ENCODE measurements at regions not wholly inside any gene's neighbourhood (a gene's known extent, or its start where the extent isn't known, plus 50 kb on each side); places are given as distances from the start of the nearest gene placed in this dataset.
"Not testable (repeated sequence)": the region's sequence is repeated elsewhere in the genome, so short reads cannot be mapped to it uniquely, and the experiment has no call there.

GRCh38 chr22:12541412-12542170 is 2986.4 kb upstream of the OR11H1 start:
- not testable (repeated sequence) for H3K4me1 ChIP-seq

GRCh38 chr22:12553366-12553765 is 2974.6 kb upstream of the OR11H1 start:
- DNase-seq = not testable (repeated sequence)

More at GRCh38 chr22:12541412-12542170, 2986.4 kb upstream of the OR11H1 start:
- peak in 1 of 3 donors; percentile 7 for DNase-seq
- not testable (repeated sequence) for H3K36me3 ChIP-seq, H3K27ac ChIP-seq, H3K4me3 ChIP-seq, H3K9me3 ChIP-seq, H3K27me3 ChIP-seq

GRCh38 chr22:12554648-12555192 is 2973.3 kb upstream of the OR11H1 start:
- not testable (repeated sequence) for DNase-seq, H3K27me3 ChIP-seq, H3K36me3 ChIP-seq, H3K9me3 ChIP-seq, H3K27ac ChIP-seq, H3K4me1 ChIP-seq, H3K4me3 ChIP-seq

More at GRCh38 chr22:12553366-12553765, 2974.6 kb upstream of the OR11H1 start:
- not testable (repeated sequence) for H3K4me3 ChIP-seq, H3K4me1 ChIP-seq, H3K9me3 ChIP-seq, H3K27me3 ChIP-seq, H3K27ac ChIP-seq, H3K36me3 ChIP-seq

- not testable (repeated sequence) for H3K27me3 ChIP-seq, H3K36me3 ChIP-seq, H3K9me3 ChIP-seq
These were observed 2956.5 kb upstream of the OR11H1 start for GRCh38 chr22:12571500-12571899.

GRCh38 chr22:12579655-12580054 is 2948.3 kb upstream of the OR11H1 start:
- DNase-seq, H3K4me1 ChIP-seq, H3K9me3 ChIP-seq, H3K27me3 ChIP-seq, H3K4me3 ChIP-seq, H3K36me3 ChIP-seq, H3K27ac ChIP-seq: not testable (repeated sequence)

More at GRCh38 chr22:12571500-12571899, 2956.5 kb upstream of the OR11H1 start:
- not testable (repeated sequence) for H3K4me3 ChIP-seq, H3K4me1 ChIP-seq, DNase-seq, H3K27ac ChIP-seq

- H3K4me3 ChIP-seq, H3K27me3 ChIP-seq, H3K9me3 ChIP-seq, H3K27ac ChIP-seq, H3K36me3 ChIP-seq, DNase-seq, H3K4me1 ChIP-seq: not testable (repeated sequence)
These were observed 2943.5 kb upstream of the OR11H1 start for GRCh38 chr22:12584457-12584856.

- H3K36me3 ChIP-seq, H3K27ac ChIP-seq, DNase-seq, H3K9me3 ChIP-seq, H3K4me3 ChIP-seq, H3K4me1 ChIP-seq, H3K27me3 ChIP-seq: not testable (repeated sequence)
These were observed 2943.1 kb upstream of the OR11H1 start for GRCh38 chr22:12584874-12585273.

- DNase-seq, H3K27ac ChIP-seq, H3K36me3 ChIP-seq, H3K27me3 ChIP-seq, H3K4me3 ChIP-seq, H3K4me1 ChIP-seq: not testable (repeated sequence)
- H3K9me3 ChIP-seq = peaks cover 0 to 26% (median 0%) of the 10 kb centered on the region in 4 donors
These were observed 2932.3 kb upstream of the OR11H1 start for GRCh38 chr22:12595724-12596123.

- not testable (repeated sequence) for H3K4me1 ChIP-seq, DNase-seq, H3K27me3 ChIP-seq, H3K27ac ChIP-seq, H3K36me3 ChIP-seq, H3K4me3 ChIP-seq
- peaks cover 0 to 29% (median 2%) of the 10 kb centered on the region in 4 donors for H3K9me3 ChIP-seq
These were observed 2930.2 kb upstream of the OR11H1 start for GRCh38 chr22:12597778-12598177.

- H3K9me3 ChIP-seq = peaks cover 0 to 26% (median 2%) of the 10 kb centered on the region in 4 donors
- H3K27ac ChIP-seq = not testable (repeated sequence)
These were observed 2926.5 kb upstream of the OR11H1 start for GRCh38 chr22:12601510-12601869.

More at GRCh38 chr22:12601510-12601869, 2926.5 kb upstream of the OR11H1 start:
- H3K27me3 ChIP-seq, H3K4me1 ChIP-seq, H3K36me3 ChIP-seq, DNase-seq: not testable (repeated sequence)
- peak overlapping the region in 1 of 4 donors; percentile 23 for H3K4me3 ChIP-seq
